Pulmonary artery endothelial cell (primary cell): ENCODE measurements at regions not wholly inside any gene's neighbourhood (a gene's known extent, or its start where the extent isn't known, plus 50 kb on each side); places are given as distances from the start of the nearest gene placed in this dataset.

Source experiments
- DNase-seq: peaks from one replicate; pipeline ENCODE4 v3.0.0-alpha.2; 2011; ENCODE audit warnings: low read depth, low spot score

DNA sequence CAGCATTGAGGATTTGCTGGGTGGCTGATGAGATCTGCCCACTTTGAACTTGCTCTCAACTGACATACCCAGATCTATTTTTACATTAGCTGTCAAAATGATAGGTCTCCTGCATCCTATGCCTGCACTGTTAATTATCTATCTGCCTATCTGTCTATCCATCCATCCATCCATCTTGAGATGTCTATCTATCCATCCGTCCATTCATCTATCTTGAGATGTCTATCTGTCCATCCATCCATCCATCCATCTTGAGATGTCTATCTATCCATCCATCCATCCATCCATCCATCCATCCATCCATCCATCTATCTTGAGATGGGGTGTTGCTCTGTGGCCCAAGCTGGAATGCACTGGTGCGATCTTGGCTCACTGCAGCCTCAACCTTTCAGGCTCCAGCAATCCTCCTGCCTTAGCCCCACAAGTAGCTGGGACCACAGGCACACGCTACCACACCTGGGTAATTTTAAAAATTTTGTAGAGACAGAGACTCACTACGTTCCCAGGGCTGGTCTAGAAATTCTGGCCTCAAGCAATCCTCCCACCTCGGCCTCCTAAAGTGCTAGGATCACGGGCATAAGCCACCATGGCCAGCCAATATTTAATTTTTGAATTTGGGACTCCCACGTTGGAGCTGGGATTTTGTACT lies 159.4 kb upstream of the NSMCE3 start:
- no peak for DNase-seq

DNA sequence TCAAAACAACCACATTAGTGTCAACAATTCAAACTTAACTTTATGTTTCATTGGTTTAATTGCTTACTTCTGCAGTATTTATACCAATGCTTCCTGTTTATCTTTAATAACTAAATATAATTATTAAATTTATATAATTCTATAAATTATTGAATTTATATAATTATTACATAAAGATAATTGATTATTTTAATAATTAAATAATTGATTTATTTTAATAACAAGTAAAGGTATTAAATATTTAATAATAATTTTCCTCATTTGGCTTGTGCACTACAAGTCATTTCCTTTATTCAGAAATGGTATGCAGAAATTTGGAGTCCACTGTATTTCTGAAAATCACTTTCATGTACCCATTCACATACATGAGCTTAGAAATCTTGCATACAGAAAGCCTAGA lies 156.2 kb upstream of the NSMCE3 start:
- DNase-seq: no peak

DNA sequence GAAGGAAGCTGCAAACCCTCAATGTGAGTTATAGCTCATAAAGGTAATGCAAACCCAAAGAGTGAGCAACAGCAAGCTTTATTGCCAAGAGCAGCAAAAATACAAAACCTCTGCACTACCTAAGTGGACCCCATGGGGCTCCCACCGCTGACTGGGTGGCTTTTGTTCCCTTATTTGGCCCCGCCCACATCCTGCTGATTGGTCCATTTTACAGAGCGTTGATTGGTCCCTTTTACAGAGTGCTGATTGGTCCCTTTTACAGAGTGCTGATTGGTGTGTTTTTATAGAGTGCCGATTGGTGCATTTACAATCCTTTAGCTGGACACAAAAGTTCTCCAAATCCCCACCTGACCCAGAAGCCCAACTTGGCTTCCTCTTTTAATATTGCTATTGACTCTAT lies 154.5 kb upstream of the NSMCE3 start:
- DNase-seq: no peak

DNA sequence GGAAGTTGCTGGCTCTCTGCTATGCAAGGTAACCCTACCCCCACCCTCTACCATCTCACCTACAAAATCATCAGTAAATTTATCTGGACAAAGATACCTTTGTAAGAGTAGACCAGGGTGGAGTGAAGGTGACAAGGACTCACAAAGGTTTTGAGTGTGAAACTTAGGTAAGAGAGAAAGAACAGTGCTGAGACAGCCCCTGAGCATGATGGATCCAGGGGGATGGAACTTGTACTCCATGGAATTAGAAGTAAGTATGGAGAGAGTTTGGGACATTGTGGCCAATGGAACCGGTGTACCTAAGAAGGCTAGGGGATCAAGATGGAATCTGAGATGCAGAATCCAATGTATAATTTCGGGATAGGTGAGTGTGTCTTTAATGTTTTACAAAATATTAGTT lies 153.0 kb upstream of the NSMCE3 start:
- DNase-seq: no peak

DNA sequence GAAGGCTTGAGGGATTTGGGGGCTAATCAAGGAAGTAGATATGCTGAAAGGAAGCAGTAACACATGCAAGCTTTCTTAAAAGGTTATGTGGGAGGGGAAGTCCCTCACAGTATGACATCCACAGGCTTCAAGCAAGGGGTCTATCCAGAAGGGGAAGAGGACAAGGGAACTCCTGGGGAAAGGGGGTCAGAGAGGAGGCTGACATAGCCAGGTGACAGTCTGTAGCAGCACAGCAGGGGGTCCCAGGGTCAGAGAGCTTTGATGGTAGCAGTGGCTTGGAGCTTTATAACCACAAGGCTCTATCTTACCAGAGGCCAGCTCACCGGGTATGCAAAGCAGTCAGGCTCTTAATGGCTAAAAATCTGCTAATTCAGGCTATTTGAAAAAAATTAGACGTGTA lies 150.6 kb upstream of the NSMCE3 start:
- DNase-seq: no peak

DNA sequence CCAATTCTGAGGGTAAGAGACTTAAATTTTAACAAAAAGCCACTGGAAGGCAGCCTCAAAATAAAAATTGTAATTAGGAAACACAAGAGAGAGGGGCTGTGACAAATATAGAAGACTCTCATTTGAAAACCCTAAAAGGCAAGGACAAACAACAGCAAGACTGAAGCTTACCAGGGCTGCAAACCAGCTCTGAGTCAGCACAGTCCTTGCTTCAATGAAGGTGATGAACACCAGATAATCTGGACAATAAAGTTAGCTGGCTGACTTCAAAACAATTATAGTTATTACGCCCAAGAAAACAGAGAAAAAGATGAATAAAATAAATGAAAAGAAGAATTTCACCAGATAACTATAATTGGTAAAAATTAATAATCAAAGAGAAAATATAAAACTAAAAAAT lies 149.3 kb upstream of the NSMCE3 start:
- DNase-seq: no peak

DNA sequence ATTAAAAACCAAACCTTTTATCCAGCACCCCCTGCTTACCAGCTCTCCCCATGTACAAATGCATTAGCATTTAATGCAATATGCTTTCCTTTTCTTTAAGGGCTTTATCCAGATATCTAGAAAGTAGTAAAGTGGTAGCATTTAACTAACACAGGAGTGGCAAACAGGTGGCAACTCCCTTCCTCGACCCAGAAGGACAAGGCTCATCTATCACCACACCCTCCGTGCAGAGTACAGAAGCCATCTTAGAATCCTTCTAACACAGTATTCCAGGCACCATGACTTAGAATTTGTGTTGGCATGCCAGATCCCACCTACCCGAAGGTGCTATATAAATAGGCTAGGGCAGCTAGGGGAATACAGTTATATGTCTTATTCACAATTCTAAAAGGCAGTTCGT lies 148.6 kb upstream of the NSMCE3 start:
- no peak for DNase-seq

DNA sequence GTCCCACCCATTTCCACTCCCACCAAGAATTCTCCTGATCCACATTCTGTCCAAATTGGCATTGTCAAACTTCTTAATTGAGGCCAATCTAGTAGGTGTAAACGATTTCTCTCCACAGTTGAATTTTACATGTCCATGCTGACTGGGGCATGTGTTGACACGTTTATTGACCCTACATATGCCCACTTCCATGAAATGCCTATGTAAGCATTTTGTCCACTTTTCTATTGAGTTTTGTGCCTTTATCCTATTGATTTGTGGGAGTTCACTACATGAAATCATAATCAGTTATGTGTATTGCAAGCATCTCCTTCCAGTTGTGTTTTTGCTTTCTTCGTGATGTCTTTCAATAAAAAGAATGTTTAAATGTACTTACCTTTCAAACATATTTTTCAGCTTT lies 141.7 kb upstream of the NSMCE3 start:
- DNase-seq: no peak

DNA sequence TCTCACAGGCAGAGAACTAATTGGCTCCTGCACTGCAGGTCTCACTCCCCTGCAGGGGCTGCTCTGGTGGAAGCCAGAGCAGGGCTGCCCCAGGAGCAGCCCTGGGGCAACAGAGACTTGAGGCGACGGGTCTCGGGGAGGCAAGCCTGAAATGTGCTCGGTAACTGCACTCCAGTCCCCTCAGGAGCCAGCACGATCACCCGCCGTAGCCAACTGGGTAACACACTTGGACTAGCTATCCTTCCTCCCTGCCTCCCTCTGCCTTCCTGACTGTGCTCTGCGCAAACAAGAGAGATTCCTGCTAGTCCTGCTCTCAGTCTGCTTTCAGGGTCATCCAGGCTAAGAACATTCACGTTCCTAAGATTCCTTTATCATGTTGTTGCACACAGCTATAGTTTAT lies 140.7 kb upstream of the NSMCE3 start:
- no peak for DNase-seq

DNA sequence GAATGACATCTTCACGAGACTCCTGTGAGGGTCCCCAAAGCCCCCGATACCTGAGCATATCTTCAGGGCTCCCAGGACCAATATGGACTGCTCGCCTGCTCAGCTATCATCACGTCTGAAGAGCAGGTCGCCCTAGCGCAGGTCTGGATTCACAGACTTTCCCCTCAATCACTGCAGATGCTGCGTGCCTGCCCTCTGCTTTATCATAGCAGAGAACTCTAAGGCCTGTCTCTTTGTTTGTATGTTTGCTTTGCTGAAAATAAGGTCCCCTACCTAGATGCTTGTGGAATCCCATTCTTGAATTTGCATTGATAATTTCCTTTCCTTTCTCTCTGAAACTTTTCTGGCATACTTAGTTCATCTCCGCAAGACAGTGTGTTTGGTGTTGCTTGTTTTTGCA lies 140.3 kb upstream of the NSMCE3 start:
- DNase-seq: no peak

DNA sequence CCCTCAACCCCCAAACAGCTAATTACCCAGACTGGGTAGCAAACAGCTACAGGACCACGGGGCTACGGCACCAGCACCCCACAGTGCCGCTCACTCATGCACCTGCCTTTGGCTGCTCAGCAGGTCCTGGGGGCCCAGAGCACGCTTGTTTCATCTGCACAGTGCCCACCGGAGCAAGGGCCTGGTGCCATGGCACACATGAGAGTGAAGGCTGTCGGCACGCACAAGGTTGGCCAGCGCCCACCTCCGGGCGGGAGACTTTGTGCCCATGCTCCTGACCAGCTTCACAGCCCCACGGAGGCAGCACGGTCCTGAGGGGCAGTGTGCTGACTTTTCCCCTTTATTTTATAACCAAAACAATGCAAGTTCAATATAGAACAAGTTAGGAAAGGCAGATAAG lies 135.9 kb upstream of the NSMCE3 start:
- no peak for DNase-seq

DNA sequence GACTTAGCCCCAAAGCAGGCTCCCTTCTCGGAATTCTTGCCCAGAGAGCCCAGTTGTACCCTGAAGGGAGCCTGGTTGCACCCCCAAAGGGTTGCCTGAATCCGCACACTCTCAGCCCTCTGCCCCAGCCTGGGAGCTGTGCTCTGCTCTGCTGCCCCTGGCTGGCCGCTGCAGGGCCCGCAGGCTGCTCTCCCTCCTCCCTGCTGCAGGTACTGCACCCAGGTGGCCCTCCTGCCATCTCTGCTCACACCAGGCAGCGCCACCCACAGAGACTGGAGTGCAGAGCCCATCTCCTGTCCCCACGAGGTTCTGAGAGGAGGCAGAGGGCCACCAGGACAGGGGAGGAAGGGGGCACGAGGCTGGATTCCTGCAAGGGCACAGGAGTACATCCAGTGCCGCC lies 134.2 kb upstream of the NSMCE3 start:
- no peak for DNase-seq

DNA sequence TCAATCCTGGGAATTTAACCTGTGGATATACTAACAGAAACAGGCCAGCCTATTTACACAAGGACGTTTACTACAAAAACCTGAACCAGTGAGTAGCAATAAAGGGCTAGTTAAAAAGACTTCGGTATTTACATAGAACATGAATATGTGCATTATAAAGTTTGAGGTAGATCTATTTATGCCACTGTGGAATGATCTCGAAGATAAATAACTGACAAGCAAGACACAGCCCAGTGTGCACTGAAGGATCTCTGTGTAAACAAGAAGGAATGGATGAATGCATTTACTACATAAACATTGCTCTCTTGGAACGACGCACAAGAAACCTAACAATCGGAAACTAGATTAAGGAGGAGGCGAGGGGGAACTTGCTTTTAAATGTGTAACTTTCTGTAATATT lies 132.0 kb upstream of the NSMCE3 start:
- DNase-seq: no peak

DNA sequence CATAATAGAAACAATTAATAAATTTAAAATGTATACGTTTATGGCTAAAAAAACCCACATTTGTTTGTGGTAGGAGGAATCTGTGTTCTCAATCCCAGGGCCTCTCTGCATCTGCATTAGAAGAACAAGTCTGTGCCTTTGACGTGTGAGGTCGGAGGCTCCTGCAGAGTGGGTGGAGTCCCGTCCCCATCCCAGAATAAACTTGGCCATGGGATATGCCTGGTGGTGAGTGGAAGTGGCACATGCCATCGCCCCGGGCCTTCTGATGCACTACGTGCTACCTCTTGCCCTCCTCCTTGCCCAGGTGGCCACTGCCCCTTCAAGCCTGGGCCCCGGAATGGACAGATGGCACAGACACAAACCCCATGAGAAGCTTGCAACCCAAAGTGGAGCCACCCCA lies 131.1 kb upstream of the NSMCE3 start:
- DNase-seq: no peak

DNA sequence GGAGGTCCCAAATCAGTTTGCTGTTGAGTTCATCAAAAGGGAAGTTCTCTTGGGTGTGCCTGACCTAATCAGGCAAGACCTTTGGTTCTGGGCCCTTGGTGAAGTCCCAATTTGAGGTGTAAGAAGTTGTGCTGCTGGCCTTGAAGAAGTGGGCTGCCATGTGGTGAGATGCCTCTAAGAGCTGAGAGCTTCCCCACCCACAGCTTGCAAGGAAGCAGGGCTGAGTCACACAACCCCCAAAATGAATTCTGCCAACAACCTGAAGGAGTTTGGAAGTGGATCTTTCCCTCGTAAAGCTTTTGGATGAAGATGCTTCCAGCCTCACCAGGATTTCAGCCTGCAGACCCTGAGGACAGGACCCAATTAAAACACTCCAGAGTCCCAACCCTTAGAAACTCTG lies 129.3 kb upstream of the NSMCE3 start:
- DNase-seq: no peak

DNA sequence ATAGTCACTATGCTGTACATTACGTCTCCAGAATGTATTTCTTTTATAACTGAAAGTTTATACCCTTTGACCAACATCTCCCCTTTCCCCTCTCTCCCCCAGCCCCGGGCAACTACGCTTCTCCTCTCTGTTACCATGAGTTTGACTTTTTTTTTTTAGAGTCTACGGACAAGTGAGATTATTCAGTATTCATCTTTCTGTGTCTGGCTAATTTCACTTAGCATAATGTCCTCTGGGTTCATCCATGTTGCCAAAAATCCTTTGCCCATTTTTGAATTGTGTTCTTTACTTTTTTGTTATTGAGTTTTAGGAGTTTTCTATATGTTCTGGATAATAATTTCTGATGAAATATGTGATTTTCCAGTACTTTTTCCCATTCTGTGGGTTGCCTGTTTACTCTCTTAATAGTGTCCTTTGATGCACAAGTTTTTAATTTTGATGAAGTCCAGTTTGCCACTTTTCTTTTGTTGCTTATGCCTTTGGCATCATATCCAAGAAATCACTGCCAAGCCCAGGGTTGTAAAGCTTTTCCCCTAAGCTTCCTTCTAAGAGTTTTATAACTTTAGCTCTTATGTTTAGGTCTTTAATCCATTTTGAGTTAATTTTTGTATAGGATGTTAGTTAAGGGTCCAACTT lies 126.7 kb upstream of the NSMCE3 start:
- DNase-seq: no peak

DNA sequence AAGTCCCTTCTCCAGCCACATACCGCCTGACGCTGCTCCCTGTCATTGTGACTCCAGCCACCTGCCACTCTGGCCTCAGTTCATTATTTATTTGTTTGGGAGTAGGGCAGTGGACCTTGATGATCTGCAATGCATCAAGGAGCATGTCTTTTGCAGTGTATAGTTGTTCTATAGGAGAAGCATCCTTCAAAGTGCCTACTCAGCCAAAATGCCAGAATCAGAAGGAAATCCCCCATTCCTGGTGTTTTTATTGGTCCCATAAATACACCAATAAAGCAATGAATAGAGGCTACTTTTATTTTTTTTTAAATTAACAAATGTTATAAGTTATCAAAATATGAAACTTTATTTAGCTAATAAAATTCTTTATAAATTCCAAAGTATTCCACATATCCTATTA lies 123.8 kb upstream of the NSMCE3 start:
- no peak for DNase-seq

DNA sequence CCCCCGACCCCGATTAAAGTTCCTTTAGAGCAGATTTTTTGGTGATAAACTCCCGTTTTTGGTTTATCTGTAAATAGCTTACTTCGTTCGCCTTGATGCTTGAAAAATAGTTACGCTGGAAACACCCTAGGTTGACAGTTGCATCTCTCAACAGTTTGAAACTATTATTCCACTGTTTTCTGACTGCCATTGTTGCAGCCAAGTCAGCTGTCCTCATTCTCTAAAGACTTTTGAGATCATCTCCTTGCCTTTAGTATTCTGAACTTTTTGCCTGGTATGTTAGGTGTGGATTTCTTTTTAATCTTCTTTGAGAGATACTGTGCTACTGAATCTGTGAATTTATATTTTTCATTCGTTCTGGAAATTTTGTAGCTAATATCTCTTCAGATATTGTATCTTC lies 122.7 kb upstream of the NSMCE3 start:
- no peak for DNase-seq

DNA sequence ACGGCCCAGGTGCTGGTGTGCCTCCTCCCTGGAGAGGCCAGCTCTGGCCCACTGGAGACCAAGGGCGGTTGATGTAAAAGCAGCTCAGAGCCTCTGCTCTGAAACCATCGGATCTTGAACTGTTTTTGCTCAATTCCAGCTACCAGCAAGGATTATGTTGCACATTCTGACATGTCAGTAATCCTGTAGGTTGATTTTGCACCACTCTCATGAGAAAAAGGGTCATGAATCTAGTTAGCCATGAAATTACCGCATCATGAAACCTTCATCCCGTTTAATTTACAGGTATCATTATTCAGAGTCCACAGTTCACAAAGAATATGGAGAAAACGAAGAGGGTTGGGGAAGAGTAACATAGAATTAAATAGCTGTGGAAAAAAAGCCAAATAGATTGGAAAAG lies 120.4 kb upstream of the NSMCE3 start:
- no peak for DNase-seq

DNA sequence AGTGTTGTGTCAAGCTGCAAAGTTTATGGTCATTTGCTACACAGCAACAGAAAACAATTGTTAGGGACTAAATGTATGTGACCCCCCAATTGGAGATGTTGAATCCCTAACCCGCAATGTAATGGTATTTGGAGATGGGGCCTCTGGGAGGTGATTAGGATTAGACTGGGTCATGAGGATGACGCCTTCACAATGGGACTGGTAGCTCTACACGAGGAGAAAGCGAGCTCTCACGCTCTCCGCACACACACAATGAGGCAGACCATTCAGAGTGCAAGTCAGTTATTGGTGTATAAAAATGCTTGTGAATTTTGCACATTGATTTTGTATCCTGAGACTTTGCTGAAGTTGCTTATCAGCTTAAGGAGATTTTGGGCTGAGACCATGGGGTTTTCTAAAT lies 116.9 kb upstream of the NSMCE3 start:
- DNase-seq: no peak

DNA sequence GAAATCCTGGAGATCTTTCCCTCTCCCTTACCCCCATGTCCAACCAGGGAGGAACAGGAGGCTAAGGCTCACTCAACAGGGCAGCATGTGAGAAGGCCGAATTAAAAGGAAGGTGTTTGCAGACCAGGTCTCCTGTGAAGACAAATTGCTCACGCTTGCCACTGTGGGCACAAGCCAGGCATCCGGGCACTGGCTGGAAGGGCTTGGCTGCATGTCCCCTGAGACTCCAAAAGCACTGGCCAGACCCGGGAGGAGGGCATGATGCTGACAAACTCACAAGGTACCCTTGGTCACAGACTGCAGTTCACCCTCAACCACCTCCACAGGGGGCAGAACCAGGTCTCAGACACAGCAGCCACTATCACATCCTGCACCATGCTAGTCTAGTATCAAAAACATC lies 113.7 kb upstream of the NSMCE3 start:
- no peak for DNase-seq

DNA sequence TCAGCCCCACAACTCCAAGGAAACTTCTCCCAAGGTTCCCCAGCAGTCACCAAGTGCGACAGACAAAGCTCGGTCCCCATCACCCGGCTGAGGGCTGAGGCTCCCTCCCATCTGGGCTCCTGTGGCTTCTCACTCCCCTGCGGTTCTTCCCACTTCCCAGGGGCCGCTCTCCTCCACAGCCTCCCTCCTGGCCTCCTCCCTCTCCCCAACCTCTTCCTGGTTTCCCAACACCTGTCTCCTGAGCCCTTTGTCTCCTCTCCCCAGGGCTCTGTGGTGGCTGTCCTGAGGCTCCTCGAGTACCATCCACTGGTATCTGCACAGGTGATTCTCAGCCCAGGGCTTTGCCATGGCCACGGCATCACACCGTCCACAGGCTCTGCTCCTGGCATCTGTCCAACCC lies 113.2 kb upstream of the NSMCE3 start:
- DNase-seq: no peak

DNA sequence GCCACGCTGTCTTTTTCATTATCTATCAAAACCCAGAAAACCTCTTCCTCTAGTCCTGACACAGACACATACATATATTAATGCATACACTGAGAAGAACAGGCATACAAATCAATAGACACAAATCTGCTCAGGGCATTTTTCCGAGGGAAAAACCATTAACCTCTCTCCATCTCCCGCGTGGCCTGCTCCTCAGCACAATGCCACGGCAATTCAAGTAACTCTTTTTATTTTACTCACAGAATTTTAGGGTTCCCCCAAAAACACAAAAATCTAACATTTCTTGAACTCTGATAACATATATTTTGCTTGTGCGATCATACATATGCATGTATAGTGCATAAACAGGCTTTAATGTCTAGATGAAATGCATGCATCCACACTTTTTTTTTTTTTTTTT lies 110.8 kb upstream of the NSMCE3 start:
- DNase-seq: no peak

DNA sequence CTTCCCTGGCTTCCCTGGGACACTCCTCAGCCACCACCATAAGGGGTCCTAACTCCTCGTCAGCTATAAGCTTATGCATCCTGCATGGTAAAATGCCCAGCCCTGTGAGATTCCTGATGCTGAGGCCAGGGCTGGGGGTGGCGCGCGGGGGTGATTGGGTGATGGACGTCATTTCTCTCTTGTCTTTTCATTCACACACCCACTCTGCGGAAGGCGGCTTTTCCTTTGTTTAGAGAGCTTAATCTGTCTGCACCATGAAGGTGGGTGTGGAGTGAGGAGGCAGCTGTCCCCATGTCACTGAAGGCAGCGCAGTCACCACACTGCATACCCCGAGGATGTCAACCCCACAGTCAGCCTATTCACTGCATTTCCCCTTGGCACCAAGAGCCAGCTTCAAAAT lies 110.0 kb upstream of the NSMCE3 start:
- no peak for DNase-seq
